HepG2 (cell line): ENCODE measurements at regions not wholly inside any gene's neighbourhood (a gene's known extent, or its start where the extent isn't known, plus 50 kb on each side); places are given as distances from the start of the nearest gene placed in this dataset.

ENCODE experiments used
- ATAC-seq: fragments of 200-7000 bp; cut with Tn5 transposase; 3 replicates; pipeline ENCODE4 v1.9.1; 2020; ENCODE audit warnings: mild to moderate bottlenecking, moderate library complexity
- BruUV-seq: library from RNA; stranded (reverse); fragments of 400-500 nt; replicated peaks from 2 replicates; lab custom pipeline; 2021; lab: Mats Ljungman, UMichigan
- CTCF ChIA-PET: fragments of 300-600 bp; formaldehyde crosslinking; extraction: SDS; loops from one replicate; lab custom pipeline; 2021; ENCODE audit warnings: low total read pairs, inconsistent platforms, low intra/inter-chr PET ratio; lab: Yijun Ruan, JAX
- POLR2A ChIA-PET: fragments of 350-600 bp; sonication (Branson Sonifier 250); formaldehyde crosslinking; loops from one replicate; lab custom pipeline; 2020; ENCODE audit warnings: antibody characterized with exemption, inconsistent platforms; lab: Yijun Ruan, JAX
- DNase-seq: peaks from one replicate; pipeline ENCODE4 v3.0.0-alpha.2; 2015; ENCODE audit warnings: low spot score
- FAIRE-seq: peaks from 3 replicates; lab custom pipeline; 2011; peaks lifted over from hg19 to GRCh38; lab: Jason Lieb, UNC
- H2AFZ ChIP-seq: one replicate; pipeline ENCODE4 v1.6.1; 2011; ENCODE audit warnings: low read length, inconsistent platforms
- H3K27ac ChIP-seq: fragments of 300-600 bp; 3 replicates; pipeline ENCODE4 v1.8.0; 2011; ENCODE audit warnings: mixed run types, mild to moderate bottlenecking, mixed read lengths, low read length, inconsistent platforms; ENCODE audit not compliant: insufficient read depth; ENCODE audit errors: extremely low read length
- H3K27me3 ChIP-seq, 2 experiments: fragments of 200-600 bp in 1 of 2; 2 replicates in 1 of 2; 3 replicates in 1 of 2; pipeline versions ENCODE4 v1.6.0 to v1.8.0; 2011; ENCODE audit warnings: low read length in 2 of 2, mild to moderate bottlenecking in 2 of 2, moderate library complexity in 2 of 2, inconsistent platforms in 1 of 2; ENCODE audit not compliant: insufficient read depth in 2 of 2, control insufficient read depth in 1 of 2
- H3K36me3 ChIP-seq, 2 experiments: fragments of 200-600 bp in 1 of 2; replicated peaks in 1 of 2; 2 replicates in 1 of 2; 3 replicates in 1 of 2; pipeline versions ENCODE4 v1.5.1 to v1.8.0; 2011; ENCODE audit warnings: low read length in 2 of 2, inconsistent platforms in 1 of 2; ENCODE audit not compliant: insufficient read depth in 2 of 2, control insufficient read depth in 1 of 2
- H3K4me1 ChIP-seq: 2 replicates; pipeline ENCODE4 v1.5.1; 2012; ENCODE audit warnings: low read length, inconsistent platforms; ENCODE audit not compliant: insufficient read depth
- H3K4me2 ChIP-seq: 2 replicates; pipeline ENCODE4 v1.6.0; 2011; ENCODE audit warnings: low read depth, low read length, inconsistent platforms
- H3K4me3 ChIP-seq, 3 experiments: fragments of 200-600 bp in 1 of 3; sonication (generic), shearing (Covaris generic) in 1 of 3; replicated peaks in 1 of 3; 2 replicates each; pipeline ENCODE4 v1.5.1; 2011 to 2016; ENCODE audit warnings: low read length in 3 of 3, inconsistent platforms in 2 of 3, low read depth in 2 of 3, mild to moderate bottlenecking in 2 of 3, control low read depth in 1 of 3, mixed read lengths in 1 of 3; ENCODE audit not compliant: insufficient read depth in 1 of 3
- H3K79me2 ChIP-seq: one replicate; pipeline ENCODE4 v1.6.1; 2011; ENCODE audit warnings: low read length, inconsistent platforms; ENCODE audit not compliant: insufficient read depth
- H3K9ac ChIP-seq: 2 replicates; pipeline ENCODE4 v1.6.0; 2011; ENCODE audit warnings: mild to moderate bottlenecking, low read depth, low read length, inconsistent platforms; ENCODE audit not compliant: insufficient read depth
- H3K9me3 ChIP-seq: 2 replicates; pipeline ENCODE4 v1.5.1; 2012; ENCODE audit warnings: mild to moderate bottlenecking, low read length
- H4K20me1 ChIP-seq: 2 replicates; pipeline ENCODE4 v1.6.0; 2011; ENCODE audit warnings: inconsistent platforms, mild to moderate bottlenecking, low read length, moderate library complexity; ENCODE audit not compliant: insufficient read depth
- ARNTL ChIP-seq: sonication (generic); formaldehyde crosslinking; IDR thresholded peaks from 2 replicates; pipeline ENCODE4 v1.4.0; 2020; ENCODE audit warnings: mild to moderate bottlenecking, missing genetic modification reagents
- DPF2 ChIP-seq: sonication (generic); formaldehyde crosslinking; IDR thresholded peaks from 2 replicates; pipeline ENCODE4 v1.4.0; 2020; ENCODE audit warnings: mild to moderate bottlenecking, low read depth, missing genetic modification reagents, borderline replicate concordance
- EP300 ChIP-seq, 3 experiments: sonication (generic) in 1 of 3; formaldehyde crosslinking in 1 of 3; IDR thresholded peaks; 2 replicates each; pipeline versions ENCODE4 v1.5.1 to v1.6.1; 2011 to 2020; ENCODE audit warnings: low read depth in 2 of 3, low read length in 2 of 3, borderline replicate concordance in 1 of 3, improper control_type of control experiment in 1 of 3, mild to moderate bottlenecking in 1 of 3, missing genetic modification reagents in 1 of 3, moderate library complexity in 1 of 3
- IRF2 ChIP-seq: IDR thresholded peaks from 2 replicates; pipeline ENCODE4 v1.6.1; 2018; ENCODE audit warnings: missing genetic modification reagents, missing compliant biosample characterization
- RNF2 ChIP-seq: fragments of 450-650 bp; conservative IDR thresholded peaks from 2 replicates; pipeline ENCODE4 v1.6.1; 2016; ENCODE audit warnings: low read depth
- ZBTB42 ChIP-seq: sonication (generic); formaldehyde crosslinking; IDR thresholded peaks from 2 replicates; pipeline ENCODE4 v1.5.0; 2020; ENCODE audit warnings: mild to moderate bottlenecking, missing genetic modification reagents
- ZFP37 ChIP-seq: sonication (generic); formaldehyde crosslinking; IDR thresholded peaks from 2 replicates; pipeline ENCODE4 v1.4.0; 2020; ENCODE audit warnings: missing genetic modification reagents, borderline replicate concordance
- ZNF432 ChIP-seq: sonication (generic); formaldehyde crosslinking; IDR thresholded peaks from 2 replicates; pipeline ENCODE4 v1.5.0; 2020; ENCODE audit warnings: missing genetic modification reagents, mild to moderate bottlenecking, borderline replicate concordance
- ZNF562 ChIP-seq: sonication (generic); formaldehyde crosslinking; IDR thresholded peaks from 2 replicates; pipeline ENCODE4 v1.8.0; 2022; ENCODE audit warnings: missing genetic modification reagents, borderline replicate concordance
- ZSCAN9 ChIP-seq: IDR thresholded peaks from 2 replicates; pipeline ENCODE4 v1.6.1; 2016; ENCODE audit warnings: borderline replicate concordance
- in situ Hi-C: cut with HindIII; loops from 2 replicates; pipeline ENCODE4 v1.10.0; 2017; ENCODE audit warnings: low pct_unique_long_range_greater_than_20kb; ENCODE audit not compliant: extremely low pct_ligation_motif_present
- intact Hi-C: fragments of 100-400 bp; cut with micrococcal nuclease; formaldehyde crosslinking; loops from one replicate; pipeline ENCODE4 v1.10.0; 2022; ENCODE audit not compliant: unreplicated experiment
- TF ChIP-seq, protein P1 (sequence below), 2 experiments: sonication (generic) in 1 of 2; formaldehyde crosslinking in 1 of 2; IDR thresholded peaks; 2 replicates each; pipeline versions ENCODE4 v1.6.1 to v1.9.0; 2014 to 2022; ENCODE audit warnings: antibody characterized with exemption in 1 of 2, borderline replicate concordance in 1 of 2, inconsistent platforms in 1 of 2, low read depth in 1 of 2, missing genetic modification reagents in 1 of 2

DNA sequence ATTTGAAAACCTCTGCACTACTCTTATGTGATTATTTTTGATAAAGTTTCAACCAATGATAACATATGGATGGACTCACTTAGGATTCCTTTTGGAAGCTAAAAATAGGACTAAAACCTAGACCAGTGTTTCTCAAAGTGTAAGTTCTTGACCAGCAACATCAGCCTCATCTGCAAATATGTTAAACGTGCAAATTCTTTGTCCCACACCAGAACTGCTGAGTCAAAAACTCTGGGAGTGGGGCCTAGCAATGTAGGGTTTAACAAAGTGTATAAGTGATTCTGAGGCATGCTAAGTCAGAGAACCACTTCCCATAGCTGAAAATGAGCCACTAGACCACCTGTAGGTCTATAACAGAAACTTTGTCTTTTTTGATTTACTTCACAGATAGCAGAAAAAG is 1247.2 kb upstream of the PIK3C3 start (continued):
- TF ChIP-seq EP300 (IDR thresholded peaks at IDR 0.05; ENCODE audit: low read depth in 2 of 2, low read length in 2 of 2): no peak
- no peak for TF ChIP-seq EP300 (CRISPR knock-in tag; IDR thresholded peaks at IDR 0.05; ENCODE audit: borderline replicate concordance)
- TF ChIP-seq, protein P1, sequence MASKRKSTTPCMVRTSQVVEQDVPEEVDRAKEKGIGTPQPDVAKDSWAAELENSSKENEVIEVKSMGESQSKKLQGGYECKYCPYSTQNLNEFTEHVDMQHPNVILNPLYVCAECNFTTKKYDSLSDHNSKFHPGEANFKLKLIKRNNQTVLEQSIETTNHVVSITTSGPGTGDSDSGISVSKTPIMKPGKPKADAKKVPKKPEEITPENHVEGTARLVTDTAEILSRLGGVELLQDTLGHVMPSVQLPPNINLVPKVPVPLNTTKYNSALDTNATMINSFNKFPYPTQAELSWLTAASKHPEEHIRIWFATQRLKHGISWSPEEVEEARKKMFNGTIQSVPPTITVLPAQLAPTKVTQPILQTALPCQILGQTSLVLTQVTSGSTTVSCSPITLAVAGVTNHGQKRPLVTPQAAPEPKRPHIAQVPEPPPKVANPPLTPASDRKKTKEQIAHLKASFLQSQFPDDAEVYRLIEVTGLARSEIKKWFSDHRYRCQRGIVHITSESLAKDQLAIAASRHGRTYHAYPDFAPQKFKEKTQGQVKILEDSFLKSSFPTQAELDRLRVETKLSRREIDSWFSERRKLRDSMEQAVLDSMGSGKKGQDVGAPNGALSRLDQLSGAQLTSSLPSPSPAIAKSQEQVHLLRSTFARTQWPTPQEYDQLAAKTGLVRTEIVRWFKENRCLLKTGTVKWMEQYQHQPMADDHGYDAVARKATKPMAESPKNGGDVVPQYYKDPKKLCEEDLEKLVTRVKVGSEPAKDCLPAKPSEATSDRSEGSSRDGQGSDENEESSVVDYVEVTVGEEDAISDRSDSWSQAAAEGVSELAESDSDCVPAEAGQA (IDR thresholded peaks at IDR 0.05; ENCODE audit: low read depth): no peak
- TF ChIP-seq, protein P1 (CRISPR knock-in tag; IDR thresholded peaks at IDR 0.05; ENCODE audit: borderline replicate concordance): no peak
- TF ChIP-seq ZFP37 (CRISPR knock-in tag): no peak
- TF ChIP-seq IRF2: no peak
- no peak for TF ChIP-seq ARNTL

DNA sequence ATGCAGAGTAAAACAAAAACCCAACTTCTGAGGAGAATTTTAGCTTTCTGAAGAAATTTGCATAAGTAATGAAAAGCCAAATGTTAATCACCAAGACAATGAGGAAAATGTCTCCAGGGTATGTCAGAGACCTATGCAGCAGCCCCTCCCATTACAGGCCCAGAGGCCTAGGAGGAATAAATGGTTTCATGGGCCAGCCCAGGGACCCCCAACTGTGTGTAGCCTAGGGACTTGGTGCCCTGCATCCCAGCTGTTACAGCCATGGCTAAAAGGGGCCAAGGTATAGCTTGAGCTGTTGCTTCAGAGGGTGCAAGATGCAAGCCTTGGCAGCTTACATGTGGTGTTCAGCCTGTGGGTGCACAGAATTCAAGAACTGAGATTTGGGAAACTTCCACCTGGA is 1256.9 kb upstream of the PIK3C3 start:
- Histone ChIP-seq H3K4me3 (no peak overlapping the region), H4K20me1 (no peaks in the 10 kb centered on the region), H3K4me2 (no peak overlapping the region), H3K9ac (no peak overlapping the region), H3K4me1 (no peaks in the 10 kb centered on the region), H3K9me3 (peaks cover 25% of the 10 kb centered on the region), H3K27me3 (no peaks in the 10 kb centered on the region), H3K36me3 (no peaks in the 10 kb centered on the region), H2AFZ (no peak overlapping the region), H3K79me2 (no peaks in the 10 kb centered on the region), H3K27ac (no peak overlapping the region)
- no TSS peak for BruUV-seq
- POLR2A ChIA-PET: no interaction called here
- TF ChIP-seq ZBTB42 (CRISPR knock-in tag): no peak
- no peak for TF ChIP-seq ZNF432 (CRISPR knock-in tag)
- TF ChIP-seq DPF2: no peak
- TF ChIP-seq ZNF562 (CRISPR knock-in tag): no peak
- TF ChIP-seq ZSCAN9: no peak
- TF ChIP-seq EP300 (IDR thresholded peaks at IDR 0.05; ENCODE audit: low read depth in 2 of 2, low read length in 2 of 2): no peak
- no peak for TF ChIP-seq EP300 (CRISPR knock-in tag; IDR thresholded peaks at IDR 0.05; ENCODE audit: borderline replicate concordance)
- TF ChIP-seq RNF2: no peak
- ATAC-seq (no peak), FAIRE-seq (no peak), DNase-seq (no peak)
- CTCF ChIA-PET: no interaction called here
- intact Hi-C loops (no loop called here), in situ Hi-C loops (no loop called here)
